ENCODE measurements at regions not wholly inside any gene's neighbourhood (a gene's known extent, or its start where the extent isn't known, plus 50 kb on each side); places are given as distances from the start of the nearest gene placed in this dataset.

- Histone ChIP-seq H3K27me3 (ENCODE audit: control insufficient read depth, insufficient read depth, low read length) (no peaks in the 10 kb centered on the region), H3K27ac (ENCODE audit: low read depth, low read length) (peak overlapping the region; percentile 25), H3K9me3 (ENCODE audit: control insufficient read depth, insufficient read depth, low read length) (peaks cover 11% of the 10 kb centered on the region), H3K4me3 (ENCODE audit: low read depth, low read length) (no peak overlapping the region)
- no peak for DNase-seq (ENCODE audit: low read depth, low spot score)
- ChIA-PET POLR2A (interaction anchor here (0.8 to 0.9 kb wide), 2 partner anchors 14 to 108 kb away, joined by 3 read pairs; no protein-coding TSS in a partner anchor), CTCF (interaction anchor here (0.6 to 1.0 kb wide), 2 partner anchors 8 to 363 kb away, joined by 3 read pairs; no protein-coding TSS in a partner anchor)
- TF ChIP-seq, protein P1, sequence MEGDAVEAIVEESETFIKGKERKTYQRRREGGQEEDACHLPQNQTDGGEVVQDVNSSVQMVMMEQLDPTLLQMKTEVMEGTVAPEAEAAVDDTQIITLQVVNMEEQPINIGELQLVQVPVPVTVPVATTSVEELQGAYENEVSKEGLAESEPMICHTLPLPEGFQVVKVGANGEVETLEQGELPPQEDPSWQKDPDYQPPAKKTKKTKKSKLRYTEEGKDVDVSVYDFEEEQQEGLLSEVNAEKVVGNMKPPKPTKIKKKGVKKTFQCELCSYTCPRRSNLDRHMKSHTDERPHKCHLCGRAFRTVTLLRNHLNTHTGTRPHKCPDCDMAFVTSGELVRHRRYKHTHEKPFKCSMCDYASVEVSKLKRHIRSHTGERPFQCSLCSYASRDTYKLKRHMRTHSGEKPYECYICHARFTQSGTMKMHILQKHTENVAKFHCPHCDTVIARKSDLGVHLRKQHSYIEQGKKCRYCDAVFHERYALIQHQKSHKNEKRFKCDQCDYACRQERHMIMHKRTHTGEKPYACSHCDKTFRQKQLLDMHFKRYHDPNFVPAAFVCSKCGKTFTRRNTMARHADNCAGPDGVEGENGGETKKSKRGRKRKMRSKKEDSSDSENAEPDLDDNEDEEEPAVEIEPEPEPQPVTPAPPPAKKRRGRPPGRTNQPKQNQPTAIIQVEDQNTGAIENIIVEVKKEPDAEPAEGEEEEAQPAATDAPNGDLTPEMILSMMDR (IDR thresholded peaks at IDR 0.05; ENCODE audit: low read depth, low read length): no peak
Observed at GRCh38 chr1:234862360-234862943, 252.5 kb upstream of the IRF2BP2 start.

- Histone ChIP-seq H3K4me3 (ENCODE audit: low read depth, low read length) (no peak overlapping the region), H3K27me3 (ENCODE audit: control insufficient read depth, insufficient read depth, low read length) (no peaks in the 10 kb centered on the region), H3K9me3 (ENCODE audit: control insufficient read depth, insufficient read depth, low read length) (peaks cover 11% of the 10 kb centered on the region), H3K27ac (ENCODE audit: low read depth, low read length) (no peak overlapping the region)
- POLR2A ChIA-PET: no interaction called here
- CTCF ChIA-PET: interaction anchor here (0.7 kb wide), 1 partner anchor 231 kb away, joined by 3 read pairs; no protein-coding TSS in a partner anchor
- TF ChIP-seq, protein P1 (IDR thresholded peaks at IDR 0.05; ENCODE audit: low read depth, low read length): no peak
- no peak for DNase-seq (ENCODE audit: low read depth, low spot score)
Observed at GRCh38 chr1:234861761-234862160, 251.8 kb upstream of the IRF2BP2 start.

DNA sequence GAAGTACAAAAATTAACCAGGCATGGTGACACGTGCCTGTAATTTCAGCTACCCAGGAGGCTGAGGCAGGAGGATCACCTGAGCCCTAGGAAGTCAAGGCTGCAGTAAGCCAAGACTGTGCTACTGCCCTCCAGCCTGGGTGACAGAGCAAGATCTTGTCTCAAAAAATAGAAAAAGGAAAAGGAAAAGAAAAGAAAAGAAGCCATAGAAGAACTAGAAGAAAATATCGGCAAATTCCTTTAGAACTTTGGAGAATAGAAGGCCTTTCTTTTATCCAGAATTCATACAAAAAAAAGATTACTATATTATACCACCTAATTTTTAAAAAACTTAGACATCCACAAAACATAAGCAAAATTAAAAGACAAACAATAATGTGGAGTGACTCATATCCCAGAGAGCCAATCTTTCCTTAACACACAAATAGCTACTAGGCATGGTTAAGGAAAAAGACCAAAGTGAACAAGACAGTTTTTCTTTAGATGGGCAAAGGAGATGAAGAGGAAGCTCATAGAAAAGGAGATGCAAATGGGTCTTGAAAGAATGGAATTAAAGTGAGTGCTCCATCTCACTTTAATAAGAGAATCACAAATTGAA lies 251.1 kb upstream of the IRF2BP2 start:
- TF ChIP-seq, protein P1 (IDR thresholded peaks at IDR 0.05; ENCODE audit: low read depth, low read length): no peak
- no peak for DNase-seq (ENCODE audit: low read depth, low spot score)
- no peak overlapping the region for H3K4me3 ChIP-seq (ENCODE audit: low read depth, low read length)
- ChIA-PET POLR2A (no interaction called here), CTCF (interaction anchor here (0.7 kb wide), 1 partner anchor 232 kb away, joined by 3 read pairs; no protein-coding TSS in a partner anchor)
- no peak overlapping the region for H3K27ac ChIP-seq (ENCODE audit: low read depth, low read length)
- no peaks in the 10 kb centered on the region for H3K27me3 ChIP-seq (ENCODE audit: control insufficient read depth, insufficient read depth, low read length)
- H3K9me3 ChIP-seq (ENCODE audit: control insufficient read depth, insufficient read depth, low read length): peaks cover 11% of the 10 kb centered on the region

- DNase-seq (ENCODE audit: low read depth, low spot score): no peak
- H3K9me3 ChIP-seq (ENCODE audit: control insufficient read depth, insufficient read depth, low read length): peaks cover 4% of the 10 kb centered on the region; the same call in 1 of the 2 replicates
- POLR2A ChIA-PET: no interaction called here
- CTCF ChIA-PET: no interaction called here
- TF ChIP-seq, protein P1 (IDR thresholded peaks at IDR 0.05; ENCODE audit: low read depth, low read length): no peak
- H3K27me3 ChIP-seq (ENCODE audit: control insufficient read depth, insufficient read depth, low read length): no peaks in the 10 kb centered on the region
- no peak overlapping the region for H3K4me3 ChIP-seq (ENCODE audit: low read depth, low read length)
- no peak overlapping the region for H3K27ac ChIP-seq (ENCODE audit: low read depth, low read length)
Observed at GRCh38 chr1:234858722-234859121, 248.7 kb upstream of the IRF2BP2 start.

DNA sequence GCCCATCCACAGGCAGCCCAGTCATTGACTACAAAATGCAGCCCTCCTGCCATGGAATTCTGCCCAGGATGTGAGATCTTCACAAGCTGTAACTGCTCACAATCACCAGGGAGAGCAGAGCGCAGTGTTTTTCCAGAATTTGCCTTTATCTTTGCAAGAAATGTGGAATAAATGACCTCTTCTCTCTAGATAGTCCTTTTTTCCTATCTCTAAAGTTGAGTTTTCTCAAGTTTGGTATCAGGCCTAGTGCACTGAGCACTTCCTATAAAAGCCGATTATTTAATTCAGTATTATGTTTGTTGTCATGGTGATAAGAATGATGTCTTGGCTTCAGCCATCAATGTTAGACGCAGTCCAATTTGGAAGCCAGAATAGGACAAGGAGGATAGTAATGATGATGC lies 246.9 kb upstream of the IRF2BP2 start:
- TF ChIP-seq, protein P1 (IDR thresholded peaks at IDR 0.05; ENCODE audit: low read depth, low read length): no peak
- no peak overlapping the region for H3K27ac ChIP-seq (ENCODE audit: low read depth, low read length)
- POLR2A ChIA-PET: no interaction called here
- H3K27me3 ChIP-seq (ENCODE audit: control insufficient read depth, insufficient read depth, low read length): no peaks in the 10 kb centered on the region
- no peak overlapping the region for H3K4me3 ChIP-seq (ENCODE audit: low read depth, low read length)
- H3K9me3 ChIP-seq (ENCODE audit: control insufficient read depth, insufficient read depth, low read length): peaks cover 4% of the 10 kb centered on the region; the same call in 1 of the 2 replicates
- DNase-seq (ENCODE audit: low read depth, low spot score): no peak
- CTCF ChIA-PET: interaction anchor here (1.0 kb wide), 1 partner anchor 113 kb away, joined by 3 read pairs; no protein-coding TSS in a partner anchor

All from AG04450 (cell line).